ENCODE measurements at regions not wholly inside any gene's neighbourhood (a gene's known extent, or its start where the extent isn't known, plus 50 kb on each side); places are given as distances from the start of the nearest gene placed in this dataset.

DNA sequence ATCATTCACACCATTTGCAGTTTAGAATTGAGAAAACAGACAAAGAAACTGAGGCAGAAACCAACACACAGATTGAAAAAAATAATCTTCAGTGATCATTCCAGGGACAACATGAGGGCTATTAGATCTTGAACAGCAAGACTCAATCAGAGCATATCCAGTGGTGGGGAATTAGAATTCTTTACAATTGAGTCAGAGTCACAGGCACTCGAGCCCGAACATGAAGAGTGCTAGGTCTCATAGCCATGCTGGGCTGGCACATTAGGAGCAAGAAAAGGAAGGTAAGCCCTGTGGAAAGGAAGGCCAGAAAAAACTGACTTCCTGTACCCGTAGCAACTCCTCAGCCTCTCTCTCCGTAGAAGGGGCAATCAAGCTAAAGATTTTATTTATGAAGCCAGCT lies 419.9 kb downstream of the HAO1 start:
- TF ChIP-seq CTCF (IDR thresholded peaks at IDR 0.05; ENCODE audit: control insufficient read depth, insufficient read depth, low read depth, low read length, missing control alignments), result no peak
- H3K4me3 ChIP-seq (ENCODE audit: control insufficient read depth, low read depth, low read length), result no peak overlapping the region
- DNase-seq (ENCODE audit: low read depth), result no peak

DNA sequence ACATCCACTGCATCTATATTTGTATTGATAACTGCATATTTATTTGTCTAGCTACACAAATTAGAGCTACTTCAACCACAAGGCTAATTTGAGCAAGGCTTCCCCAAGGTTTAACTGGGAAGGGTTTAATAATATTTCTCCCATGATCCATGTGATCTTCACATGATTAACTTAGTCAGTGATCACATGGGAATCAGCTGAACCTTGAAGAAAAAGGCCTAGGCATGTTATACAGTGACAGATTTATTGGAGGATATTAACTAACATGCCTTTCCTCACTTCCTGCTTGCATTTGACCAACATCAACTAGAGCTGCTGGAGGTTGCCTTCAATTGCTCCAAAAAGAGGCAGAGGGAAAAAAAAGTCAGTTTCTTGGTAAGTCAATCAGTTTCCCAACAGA lies 417.0 kb downstream of the HAO1 start:
- TF ChIP-seq CTCF (IDR thresholded peaks at IDR 0.05; ENCODE audit: control insufficient read depth, insufficient read depth, low read depth, low read length, missing control alignments), result no peak
- H3K4me3 ChIP-seq (ENCODE audit: control insufficient read depth, low read depth, low read length), result no peak overlapping the region
- DNase-seq (ENCODE audit: low read depth), result no peak

DNA sequence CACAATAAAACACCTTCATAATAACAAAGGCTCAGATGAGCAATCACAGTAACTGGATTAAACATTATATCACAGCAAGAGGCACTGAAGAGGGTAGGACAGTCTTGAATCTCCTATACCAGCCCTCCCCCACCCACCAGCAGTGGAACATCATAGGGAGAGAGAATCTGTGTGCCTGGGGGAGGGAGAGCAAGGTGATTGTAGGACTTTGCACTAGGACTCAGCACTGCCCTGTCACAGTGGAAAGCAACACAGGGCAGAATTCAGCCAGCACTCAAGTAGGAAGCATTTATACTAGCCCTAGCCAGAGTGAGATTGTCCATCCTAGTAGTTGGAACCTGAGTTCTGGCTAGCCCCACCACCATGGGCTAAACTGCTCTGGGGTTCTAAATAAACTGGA lies 400.2 kb downstream of the HAO1 start:
- no peak for TF ChIP-seq CTCF (IDR thresholded peaks at IDR 0.05; ENCODE audit: control insufficient read depth, insufficient read depth, low read depth, low read length, missing control alignments)
- no peak overlapping the region for H3K4me3 ChIP-seq (ENCODE audit: control insufficient read depth, low read depth, low read length)
- DNase-seq (ENCODE audit: low read depth), result no peak

DNA sequence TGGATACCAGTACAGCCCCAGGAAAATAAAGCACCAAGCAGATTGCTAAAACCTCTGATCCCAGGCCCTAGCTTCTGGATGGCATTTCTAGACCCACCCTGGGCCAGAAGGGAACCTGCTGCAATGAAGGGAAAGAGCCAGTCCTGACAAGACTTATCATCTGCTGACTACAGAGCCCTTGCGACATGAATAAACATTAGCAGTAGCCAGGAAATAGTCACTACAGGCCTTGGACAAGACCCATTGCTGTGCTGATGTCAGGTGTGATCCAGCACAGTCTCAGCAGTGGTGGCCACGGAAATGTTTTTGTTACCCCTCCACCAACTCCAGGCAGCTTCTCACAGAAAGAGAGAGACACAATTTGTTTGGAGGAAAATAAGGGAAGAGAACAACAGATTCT lies 399.3 kb downstream of the HAO1 start:
- no peak overlapping the region for H3K4me3 ChIP-seq (ENCODE audit: control insufficient read depth, low read depth, low read length)
- no peak for TF ChIP-seq CTCF (IDR thresholded peaks at IDR 0.05; ENCODE audit: control insufficient read depth, insufficient read depth, low read depth, low read length, missing control alignments)
- no peak for DNase-seq (ENCODE audit: low read depth)

DNA sequence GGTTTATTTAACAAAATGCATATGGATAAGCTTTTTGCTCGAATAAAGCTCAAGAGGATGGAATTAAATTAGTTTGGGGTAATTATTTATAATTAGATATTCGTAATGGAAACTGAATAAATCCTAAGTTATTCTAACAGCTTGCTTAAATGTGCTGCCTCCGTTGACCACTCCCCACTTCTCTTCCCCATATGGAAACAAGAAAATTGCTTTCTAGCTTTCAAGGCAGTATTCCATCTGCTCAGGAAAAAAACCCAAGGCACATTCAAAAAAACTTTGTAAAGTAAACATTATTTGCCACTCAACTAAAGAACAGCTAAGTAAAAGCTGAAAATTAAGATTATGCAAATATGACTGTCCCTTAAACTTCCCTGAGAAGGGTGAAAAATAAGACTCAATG lies 369.2 kb downstream of the HAO1 start:
- DNase-seq (ENCODE audit: low read depth), result no peak
- no peak for TF ChIP-seq CTCF (IDR thresholded peaks at IDR 0.05; ENCODE audit: control insufficient read depth, insufficient read depth, low read depth, low read length, missing control alignments)
- H3K4me3 ChIP-seq (ENCODE audit: control insufficient read depth, low read depth, low read length), result no peak overlapping the region

DNA sequence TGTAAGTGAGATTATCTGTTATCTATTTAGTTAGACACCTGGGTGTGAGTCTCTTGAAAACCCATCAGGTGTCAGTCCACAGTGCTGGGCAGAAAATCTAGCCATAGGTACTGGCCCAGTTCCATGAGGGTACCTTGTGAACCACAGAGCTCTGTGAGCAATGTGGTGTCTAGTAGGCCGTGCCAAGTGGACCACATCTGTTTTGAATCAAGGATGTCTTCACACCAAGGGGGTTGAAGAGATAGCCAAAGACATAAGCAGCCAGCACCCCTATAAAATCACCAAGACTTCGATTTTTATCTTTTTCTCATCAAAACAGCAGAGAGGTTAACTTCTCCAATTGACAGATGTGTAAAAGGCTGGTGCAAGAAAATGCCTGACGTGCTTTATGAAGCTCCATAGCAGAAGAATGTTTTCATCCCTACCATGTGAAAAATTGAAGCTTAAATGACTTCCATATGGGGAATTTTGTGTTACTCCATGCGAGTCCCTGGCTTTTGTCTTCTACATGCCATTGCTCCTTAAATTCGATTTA lies 368.7 kb downstream of the HAO1 start:
- DNase-seq (ENCODE audit: low read depth), result peak; percentile 10
- H3K4me3 ChIP-seq (ENCODE audit: control insufficient read depth, low read depth, low read length), result no peak overlapping the region
- no peak for TF ChIP-seq CTCF (IDR thresholded peaks at IDR 0.05; ENCODE audit: control insufficient read depth, insufficient read depth, low read depth, low read length, missing control alignments)

- H3K4me3 ChIP-seq (ENCODE audit: control insufficient read depth, low read depth, low read length), result no peak overlapping the region
- TF ChIP-seq CTCF (IDR thresholded peaks at IDR 0.05; ENCODE audit: control insufficient read depth, insufficient read depth, low read depth, low read length, missing control alignments), result no peak
- no peak for DNase-seq (ENCODE audit: low read depth)
Measured at GRCh38 chr20:7579888-7580287, 360.4 kb downstream of the HAO1 start.

All from AG09309 (cell line).